DOHH2 (cell line): ENCODE measurements at regions not wholly inside any gene's neighbourhood (a gene's known extent, or its start where the extent isn't known, plus 50 kb on each side); places are given as distances from the start of the nearest gene placed in this dataset.

ENCODE experiments used
- H3F3A ChIP-seq: fragments of 200-600 bp; sonication (generic), shearing (Covaris generic); 2 replicates; pipeline ENCODE4 v1.6.0; 2016; ENCODE audit warnings: antibody characterized with exemption, mild to moderate bottlenecking; ENCODE audit not compliant: control insufficient read depth, insufficient read depth
- H3K27ac ChIP-seq: fragments of 200-600 bp; sonication (generic); 2 replicates; pipeline ENCODE4 v1.5.1; 2014; ENCODE audit warnings: low read depth, mild to moderate bottlenecking, low read length, moderate library complexity
- H3K27me3 ChIP-seq: fragments of 200-600 bp; sonication (generic); 2 replicates; pipeline ENCODE4 v1.6.1; 2014; ENCODE audit warnings: mild to moderate bottlenecking, low read length, mixed read lengths; ENCODE audit not compliant: control insufficient read depth
- H3K36me3 ChIP-seq: fragments of 200-600 bp; sonication (generic); 2 replicates; pipeline ENCODE4 v1.6.1; 2014; ENCODE audit warnings: mild to moderate bottlenecking, low read length, moderate library complexity, mixed read lengths; ENCODE audit not compliant: control insufficient read depth
- H3K4me1 ChIP-seq: fragments of 200-600 bp; sonication (generic); 2 replicates; pipeline ENCODE4 v1.6.1; 2014; ENCODE audit warnings: mild to moderate bottlenecking, low read length, mixed read lengths; ENCODE audit not compliant: control insufficient read depth
- H3K4me2 ChIP-seq: fragments of 200-600 bp; sonication (generic); 2 replicates; pipeline ENCODE4 v1.6.0; 2014; ENCODE audit warnings: mild to moderate bottlenecking, low read length, moderate library complexity
- H3K4me3 ChIP-seq: fragments of 200-600 bp; sonication (generic); 2 replicates; pipeline ENCODE4 v1.5.1; 2014; ENCODE audit warnings: mild to moderate bottlenecking, low read length, mixed read lengths
- H3K79me2 ChIP-seq: fragments of 200-600 bp; sonication (generic); 2 replicates; pipeline ENCODE4 v1.6.1; 2014; ENCODE audit warnings: mild to moderate bottlenecking, low read length, mixed read lengths; ENCODE audit not compliant: control insufficient read depth
- H3K9me2 ChIP-seq: fragments of 200-600 bp; sonication (generic); replicated peaks from 2 replicates; pipeline ENCODE4 v1.6.1; 2014; ENCODE audit warnings: mild to moderate bottlenecking, low read length, mixed read lengths; ENCODE audit not compliant: control insufficient read depth
- H3K9me3 ChIP-seq: fragments of 200-600 bp; sonication (generic); 2 replicates; pipeline ENCODE4 v1.6.1; 2014; ENCODE audit warnings: antibody characterized with exemption, low read length, mixed read lengths; ENCODE audit not compliant: control insufficient read depth, insufficient read depth
- H4K20me1 ChIP-seq: fragments of 200-600 bp; sonication (generic); 2 replicates; pipeline ENCODE4 v1.6.0; 2014; ENCODE audit warnings: low read depth, mild to moderate bottlenecking, antibody characterized with exemption, low read length, moderate library complexity; ENCODE audit not compliant: control insufficient read depth, insufficient read depth
- EZH2phosphoT487 ChIP-seq: fragments of 200-600 bp; sonication (generic); IDR thresholded peaks from 2 replicates; pipeline ENCODE4 v1.6.1; 2017; ENCODE audit warnings: borderline replicate concordance, mild to moderate bottlenecking, antibody characterized with exemption, low read length, moderate library complexity, mixed read lengths
- TF ChIP-seq, protein P1 (sequence below): fragments of 200-600 bp; sonication (generic); IDR thresholded peaks from one replicate; pipeline ENCODE4 v1.5.1; 2014; ENCODE audit warnings: antibody characterized with exemption, mild to moderate bottlenecking, low read depth, low read length; ENCODE audit not compliant: poor library complexity, severe bottlenecking

DNA sequence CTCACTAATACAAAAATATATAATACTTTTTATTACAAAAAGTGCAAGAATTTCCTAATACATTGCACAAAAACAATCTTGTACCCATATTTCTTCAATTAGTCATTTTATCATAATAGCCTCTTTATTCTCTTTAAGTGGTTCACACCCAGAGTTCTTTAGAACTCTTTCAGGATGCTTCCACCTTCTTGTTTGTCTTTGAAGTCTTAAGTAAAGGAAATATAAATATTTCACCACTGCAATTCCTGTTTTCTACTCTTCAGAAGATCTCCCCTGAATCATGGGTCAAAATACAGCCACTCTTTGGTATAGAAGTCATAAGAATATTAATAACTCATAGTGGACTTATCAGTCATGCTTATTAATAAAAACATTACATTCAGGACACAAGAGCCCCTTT is 293.0 kb downstream of the ATPSCKMT start:
- H3K4me3 ChIP-seq, result no peak overlapping the region
- no peaks in the 10 kb centered on the region; the same call in 1 of the 2 replicates for H3K9me3 ChIP-seq
- no peaks in the 10 kb centered on the region for H3F3A ChIP-seq
- no peaks in the 10 kb centered on the region for H3K4me1 ChIP-seq
- no peaks in the 10 kb centered on the region for H3K36me3 ChIP-seq
- no peaks in the 10 kb centered on the region for H3K79me2 ChIP-seq
- H3K27ac ChIP-seq, result no peak overlapping the region
- H3K4me2 ChIP-seq, result no peak overlapping the region
- no peaks in the 10 kb centered on the region for H4K20me1 ChIP-seq
- no peaks in the 10 kb centered on the region for H3K27me3 ChIP-seq
- TF ChIP-seq EZH2phosphoT487, result no peak
- TF ChIP-seq, protein P1, sequence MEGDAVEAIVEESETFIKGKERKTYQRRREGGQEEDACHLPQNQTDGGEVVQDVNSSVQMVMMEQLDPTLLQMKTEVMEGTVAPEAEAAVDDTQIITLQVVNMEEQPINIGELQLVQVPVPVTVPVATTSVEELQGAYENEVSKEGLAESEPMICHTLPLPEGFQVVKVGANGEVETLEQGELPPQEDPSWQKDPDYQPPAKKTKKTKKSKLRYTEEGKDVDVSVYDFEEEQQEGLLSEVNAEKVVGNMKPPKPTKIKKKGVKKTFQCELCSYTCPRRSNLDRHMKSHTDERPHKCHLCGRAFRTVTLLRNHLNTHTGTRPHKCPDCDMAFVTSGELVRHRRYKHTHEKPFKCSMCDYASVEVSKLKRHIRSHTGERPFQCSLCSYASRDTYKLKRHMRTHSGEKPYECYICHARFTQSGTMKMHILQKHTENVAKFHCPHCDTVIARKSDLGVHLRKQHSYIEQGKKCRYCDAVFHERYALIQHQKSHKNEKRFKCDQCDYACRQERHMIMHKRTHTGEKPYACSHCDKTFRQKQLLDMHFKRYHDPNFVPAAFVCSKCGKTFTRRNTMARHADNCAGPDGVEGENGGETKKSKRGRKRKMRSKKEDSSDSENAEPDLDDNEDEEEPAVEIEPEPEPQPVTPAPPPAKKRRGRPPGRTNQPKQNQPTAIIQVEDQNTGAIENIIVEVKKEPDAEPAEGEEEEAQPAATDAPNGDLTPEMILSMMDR, result no peak
- no peaks in the 10 kb centered on the region for H3K9me2 ChIP-seq

DNA sequence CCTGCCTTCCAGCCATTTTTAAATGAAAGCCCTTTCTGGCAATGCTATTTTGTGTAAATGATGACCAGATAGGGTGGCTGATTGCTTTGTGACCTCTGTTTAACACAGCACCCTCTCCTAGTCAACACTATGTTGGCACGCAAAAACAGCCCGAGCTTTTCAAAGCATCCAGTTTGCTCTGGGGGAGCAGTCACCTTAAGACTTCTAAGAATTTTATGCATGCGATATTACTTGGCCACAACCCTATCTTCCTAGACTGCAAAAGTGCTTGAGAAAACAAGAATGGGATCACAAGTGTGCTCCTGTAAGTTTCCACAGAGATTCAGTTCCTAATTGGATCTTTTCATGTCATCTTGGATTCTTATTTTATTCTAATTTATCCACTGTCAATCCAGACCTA is 294.1 kb downstream of the ATPSCKMT start:
- no peaks in the 10 kb centered on the region for H3K27me3 ChIP-seq
- no peaks in the 10 kb centered on the region for H4K20me1 ChIP-seq
- H3K36me3 ChIP-seq, result no peaks in the 10 kb centered on the region
- no peak overlapping the region for H3K4me2 ChIP-seq
- no peaks in the 10 kb centered on the region for H3K4me1 ChIP-seq
- no peaks in the 10 kb centered on the region for H3K9me3 ChIP-seq
- no peak overlapping the region for H3K27ac ChIP-seq
- no peak overlapping the region for H3K4me3 ChIP-seq
- H3F3A ChIP-seq, result no peaks in the 10 kb centered on the region
- TF ChIP-seq, protein P1, result no peak
- TF ChIP-seq EZH2phosphoT487, result no peak
- no peaks in the 10 kb centered on the region for H3K9me2 ChIP-seq
- no peaks in the 10 kb centered on the region for H3K79me2 ChIP-seq

DNA sequence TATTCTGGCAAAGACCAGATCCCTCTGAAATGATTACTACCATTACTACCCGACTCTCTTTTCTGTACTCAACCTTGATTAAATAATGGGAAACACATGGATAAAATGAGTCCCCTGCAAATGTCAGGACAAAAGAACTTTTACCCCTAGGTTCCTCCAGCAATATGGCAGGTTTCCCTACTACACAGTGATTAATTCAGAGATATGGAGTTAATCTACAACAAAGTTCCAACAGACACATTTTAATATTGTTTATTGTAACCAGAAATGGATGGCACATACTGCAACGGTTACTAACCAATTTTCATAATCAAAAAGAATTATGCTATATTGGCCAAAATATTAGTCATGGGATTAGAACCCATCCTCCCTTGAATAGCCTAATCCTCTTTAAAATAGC is 294.8 kb downstream of the ATPSCKMT start:
- Histone ChIP-seq H3K9me3 (no peaks in the 10 kb centered on the region), H3K4me2 (no peak overlapping the region), H3K27me3 (no peaks in the 10 kb centered on the region)

More for the DNA sequence above, 294.8 kb downstream of the ATPSCKMT start:
- Histone ChIP-seq H4K20me1 (no peaks in the 10 kb centered on the region), H3K36me3 (no peaks in the 10 kb centered on the region), H3F3A (no peaks in the 10 kb centered on the region), H3K27ac (no peak overlapping the region), H3K4me3 (no peak overlapping the region), H3K9me2 (no peaks in the 10 kb centered on the region), H3K79me2 (no peaks in the 10 kb centered on the region), H3K4me1 (no peaks in the 10 kb centered on the region)
- no peak for TF ChIP-seq EZH2phosphoT487
- TF ChIP-seq, protein P1, result no peak
